Retinal pigment epithelial cell (primary cell): ENCODE measurements at regions not wholly inside any gene's neighbourhood (a gene's known extent, or its start where the extent isn't known, plus 50 kb on each side); places are given as distances from the start of the nearest gene placed in this dataset.

Source experiments
- DNase-seq: peaks from one replicate; pipeline ENCODE4 v3.0.0-alpha.2; 2010; ENCODE audit warnings: low read depth
- H3K4me3 ChIP-seq: 2 replicates; pipeline ENCODE4 v1.5.1; 2011; ENCODE audit warnings: mild to moderate bottlenecking, low read length, control low read depth, moderate library complexity
- CTCF ChIP-seq: conservative IDR thresholded peaks from 2 replicates; pipeline ENCODE4 v1.5.1; 2011; ENCODE audit warnings: low read depth, low read length, control low read depth, inconsistent platforms

GRCh38 chr12:60345442-60345841, 749.6 kb downstream of the SLC16A7 start:
- H3K4me3 ChIP-seq, result no peak overlapping the region
- TF ChIP-seq CTCF, result no peak
- no peak for DNase-seq

- TF ChIP-seq CTCF, result no peak
- H3K4me3 ChIP-seq, result no peak overlapping the region
- no peak for DNase-seq
Measured at GRCh38 chr12:60349232-60349978, 753.6 kb downstream of the SLC16A7 start.

- no peak for DNase-seq
- H3K4me3 ChIP-seq, result no peak overlapping the region
- TF ChIP-seq CTCF, result no peak
Measured at GRCh38 chr12:60387356-60387755, 791.5 kb downstream of the SLC16A7 start.

- H3K4me3 ChIP-seq, result no peak overlapping the region
- TF ChIP-seq CTCF, result no peak
- DNase-seq, result no peak
Measured at GRCh38 chr12:60391051-60391450, 795.2 kb downstream of the SLC16A7 start.

- H3K4me3 ChIP-seq, result no peak overlapping the region
- TF ChIP-seq CTCF, result no peak
- no peak for DNase-seq
Measured at GRCh38 chr12:60391791-60392190, 796.0 kb downstream of the SLC16A7 start.

- no peak overlapping the region for H3K4me3 ChIP-seq
- no peak for TF ChIP-seq CTCF
- no peak for DNase-seq
Measured at GRCh38 chr12:60393093-60393492, 797.3 kb downstream of the SLC16A7 start.

- TF ChIP-seq CTCF, result no peak
- no peak overlapping the region for H3K4me3 ChIP-seq
- peak; percentile 36 for DNase-seq
Measured at GRCh38 chr12:60394665-60395064, 798.8 kb downstream of the SLC16A7 start.
